ENCODE measurements at regions not wholly inside any gene's neighbourhood (a gene's known extent, or its start where the extent isn't known, plus 50 kb on each side); places are given as distances from the start of the nearest gene placed in this dataset.

DNA sequence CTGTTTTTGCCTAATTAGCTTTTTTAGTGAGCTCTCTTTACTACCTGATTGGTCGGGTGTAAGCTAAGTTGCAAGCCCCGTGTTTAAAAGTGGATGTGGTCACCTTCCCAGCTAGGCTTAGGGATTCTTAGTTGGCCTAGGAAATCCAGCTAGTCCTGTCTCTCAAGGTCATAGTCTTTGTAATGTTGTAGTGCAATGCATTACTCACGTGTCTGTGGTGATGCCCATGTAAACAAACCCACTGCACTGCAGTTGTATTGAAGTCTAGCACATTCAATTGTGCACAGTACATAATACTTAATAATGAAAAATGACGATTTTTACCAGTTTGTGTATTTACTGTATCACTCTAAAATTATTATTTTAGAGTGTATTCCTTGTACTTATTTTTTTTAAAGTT lies 335.5 kb downstream of the NUAK1 start:
- no peak overlapping the region for H3K27ac Mint-ChIP-seq
- H3K27me3 Mint-ChIP-seq: no peaks in the 10 kb centered on the region
- H3K9me3 Mint-ChIP-seq: peaks cover 11% of the 10 kb centered on the region
- no peaks in the 10 kb centered on the region for H3K4me1 Mint-ChIP-seq
- no peaks in the 10 kb centered on the region for H3K36me3 Mint-ChIP-seq
- no peak overlapping the region for H3K4me3 Mint-ChIP-seq

DNA sequence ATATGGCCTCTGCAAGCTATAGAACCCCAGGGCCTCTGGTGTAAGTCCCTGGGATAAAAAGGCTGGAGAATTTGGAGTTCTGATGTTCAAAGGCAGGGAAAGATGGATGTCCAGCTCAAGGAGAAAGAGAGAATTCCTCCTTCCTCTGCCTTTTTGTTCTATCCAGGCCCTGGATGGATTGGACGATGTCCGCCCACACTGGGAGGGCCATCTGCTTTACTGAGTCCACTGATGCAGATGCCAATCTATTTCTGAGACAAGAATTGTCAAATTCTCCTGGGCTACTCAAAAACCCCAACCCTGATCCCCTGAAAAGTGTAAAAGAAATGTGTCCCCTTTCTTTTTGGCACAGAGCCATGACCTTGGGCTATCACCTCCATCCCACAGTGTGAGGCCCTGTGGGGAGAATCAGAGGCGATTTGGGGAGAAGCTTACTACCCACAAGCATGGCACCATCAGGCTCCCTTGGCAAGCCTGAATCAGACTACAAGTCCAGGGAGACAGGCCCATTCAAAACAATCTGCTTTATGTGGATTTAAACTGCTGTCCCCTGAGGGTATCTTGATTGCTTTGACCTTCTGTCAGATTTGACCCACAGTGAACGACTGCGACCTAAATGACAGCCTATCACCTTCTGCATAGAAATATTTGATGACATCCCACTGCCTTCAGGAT lies 334.0 kb downstream of the NUAK1 start:
- Mint-ChIP-seq H3K36me3 (no peaks in the 10 kb centered on the region), H3K27ac (no peak overlapping the region), H3K9me3 (no peaks in the 10 kb centered on the region), H3K27me3 (no peaks in the 10 kb centered on the region), H3K4me3 (no peak overlapping the region), H3K4me1 (no peaks in the 10 kb centered on the region)

DNA sequence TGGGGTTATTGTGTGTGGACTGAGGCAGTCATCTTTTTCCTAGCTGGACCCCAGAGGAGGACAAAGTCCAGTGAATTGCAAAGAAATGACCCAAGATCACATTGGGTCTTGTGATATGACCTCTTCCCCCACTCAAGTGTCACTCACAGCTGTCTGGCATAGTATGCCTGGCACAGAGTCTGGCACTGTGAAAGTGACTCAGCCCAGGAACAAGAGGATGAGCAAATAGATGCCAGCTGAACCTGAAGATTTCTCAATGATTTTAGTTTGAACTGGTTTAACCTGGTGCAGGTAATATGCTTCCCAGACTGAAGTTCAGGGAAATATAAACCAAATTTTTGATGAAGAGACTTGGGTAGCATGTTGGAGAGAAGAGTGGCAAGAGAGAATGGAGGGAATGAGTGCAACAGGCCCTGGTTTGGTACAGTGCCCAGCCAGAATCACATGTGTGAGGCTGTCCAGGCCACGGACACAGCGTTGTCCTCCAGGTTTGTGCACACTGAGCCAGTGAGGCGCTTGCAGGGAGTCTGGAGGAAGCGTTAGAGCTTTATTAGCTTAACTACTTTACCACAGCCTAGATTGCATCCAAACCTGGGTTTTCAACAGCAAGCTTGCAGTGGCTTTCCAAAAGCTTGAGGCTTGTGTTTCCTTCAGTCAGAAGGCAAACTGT lies 332.9 kb downstream of the NUAK1 start:
- no peak overlapping the region for H3K4me3 Mint-ChIP-seq

DNA sequence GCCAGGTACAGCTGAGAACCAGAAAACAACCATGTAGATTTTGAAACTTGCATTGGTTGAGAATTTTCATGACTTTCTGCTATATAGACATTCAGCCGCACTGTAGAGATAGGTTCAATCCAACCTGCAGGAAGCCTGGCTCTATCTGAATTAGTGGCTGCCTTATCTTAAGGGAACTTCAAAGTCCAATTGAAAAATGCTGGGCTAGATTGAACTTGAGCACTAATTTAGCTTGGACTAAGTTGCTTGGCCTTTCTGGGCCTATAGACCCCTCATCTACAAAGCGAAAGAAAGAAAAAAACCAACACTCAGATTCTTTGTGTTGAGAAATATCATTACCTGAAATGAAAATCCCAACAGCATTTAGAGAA lies 332.4 kb downstream of the NUAK1 start:
- Mint-ChIP-seq H3K36me3 (no peaks in the 10 kb centered on the region), H3K4me1 (no peaks in the 10 kb centered on the region), H3K27ac (no peak overlapping the region), H3K27me3 (no peaks in the 10 kb centered on the region), H3K4me3 (no peak overlapping the region), H3K9me3 (peaks cover 5% of the 10 kb centered on the region)

More for the DNA sequence above, 332.9 kb downstream of the NUAK1 start:
- Mint-ChIP-seq H3K4me1 (no peaks in the 10 kb centered on the region), H3K27ac (no peak overlapping the region), H3K9me3 (peaks cover under 1% of the 10 kb centered on the region), H3K36me3 (no peaks in the 10 kb centered on the region), H3K27me3 (no peaks in the 10 kb centered on the region)

GRCh38 chr12:105812366-105812765 lies 326.4 kb downstream of the NUAK1 start:
- no peaks in the 10 kb centered on the region for H3K27me3 Mint-ChIP-seq
- H3K36me3 Mint-ChIP-seq: no peaks in the 10 kb centered on the region
- no peaks in the 10 kb centered on the region for H3K4me1 Mint-ChIP-seq
- H3K9me3 Mint-ChIP-seq: peaks cover 5% of the 10 kb centered on the region
- H3K4me3 Mint-ChIP-seq: no peak overlapping the region
- no peak overlapping the region for H3K27ac Mint-ChIP-seq

DNA sequence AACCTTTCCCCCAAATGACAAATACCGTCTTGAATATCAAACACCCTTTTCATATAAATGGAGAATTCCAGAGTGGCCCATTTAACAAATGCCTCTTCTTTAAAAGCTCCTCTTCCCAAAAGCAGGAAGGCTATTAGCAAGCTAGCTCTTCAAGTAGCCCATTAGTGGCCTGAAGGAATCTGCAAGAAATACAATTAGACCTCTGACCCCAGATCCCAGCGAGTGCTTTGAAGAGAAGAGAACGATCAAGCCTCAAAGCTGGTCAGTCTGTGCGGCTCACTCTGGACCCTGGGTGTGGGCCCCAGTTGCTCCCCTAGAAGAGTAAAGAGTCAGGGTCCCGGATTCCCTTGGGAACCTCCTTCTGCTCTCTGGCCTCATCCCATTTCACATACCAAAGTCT lies 325.6 kb downstream of the NUAK1 start:
- Mint-ChIP-seq H3K9me3 (peaks cover 5% of the 10 kb centered on the region), H3K4me3 (no peak overlapping the region), H3K4me1 (no peaks in the 10 kb centered on the region), H3K36me3 (no peaks in the 10 kb centered on the region), H3K27ac (no peak overlapping the region), H3K27me3 (no peaks in the 10 kb centered on the region)

- H3K9me3 Mint-ChIP-seq: peaks cover 5% of the 10 kb centered on the region
- no peak overlapping the region for H3K27ac Mint-ChIP-seq
- H3K4me3 Mint-ChIP-seq: no peak overlapping the region
- no peaks in the 10 kb centered on the region for H3K27me3 Mint-ChIP-seq
- no peaks in the 10 kb centered on the region for H3K36me3 Mint-ChIP-seq
- H3K4me1 Mint-ChIP-seq: no peaks in the 10 kb centered on the region
These were observed 324.5 kb downstream of the NUAK1 start for GRCh38 chr12:105814283-105814682.

DNA sequence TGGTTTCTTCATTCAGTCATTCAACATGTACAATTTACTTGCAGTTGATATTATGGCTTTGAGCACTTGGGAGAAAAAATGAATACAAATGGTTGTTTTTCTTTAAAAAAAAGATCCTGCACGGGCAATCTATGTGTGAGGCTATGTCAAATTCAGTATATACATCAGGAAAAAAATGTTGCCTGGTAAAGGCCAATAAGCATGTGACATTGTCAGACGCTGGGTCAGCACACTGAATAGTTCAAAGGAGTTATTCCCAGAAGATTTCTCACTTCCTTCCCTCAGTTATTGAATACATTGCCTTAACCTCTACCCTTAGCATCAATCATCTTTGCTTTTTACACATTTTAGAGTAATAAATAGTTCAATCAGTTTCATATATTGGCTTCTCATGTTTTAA lies 319.2 kb downstream of the NUAK1 start:
- Mint-ChIP-seq H3K27me3 (peaks cover 3% of the 10 kb centered on the region), H3K27ac (no peak overlapping the region), H3K4me3 (no peak overlapping the region), H3K4me1 (no peaks in the 10 kb centered on the region), H3K9me3 (no peaks in the 10 kb centered on the region), H3K36me3 (no peaks in the 10 kb centered on the region)

DNA sequence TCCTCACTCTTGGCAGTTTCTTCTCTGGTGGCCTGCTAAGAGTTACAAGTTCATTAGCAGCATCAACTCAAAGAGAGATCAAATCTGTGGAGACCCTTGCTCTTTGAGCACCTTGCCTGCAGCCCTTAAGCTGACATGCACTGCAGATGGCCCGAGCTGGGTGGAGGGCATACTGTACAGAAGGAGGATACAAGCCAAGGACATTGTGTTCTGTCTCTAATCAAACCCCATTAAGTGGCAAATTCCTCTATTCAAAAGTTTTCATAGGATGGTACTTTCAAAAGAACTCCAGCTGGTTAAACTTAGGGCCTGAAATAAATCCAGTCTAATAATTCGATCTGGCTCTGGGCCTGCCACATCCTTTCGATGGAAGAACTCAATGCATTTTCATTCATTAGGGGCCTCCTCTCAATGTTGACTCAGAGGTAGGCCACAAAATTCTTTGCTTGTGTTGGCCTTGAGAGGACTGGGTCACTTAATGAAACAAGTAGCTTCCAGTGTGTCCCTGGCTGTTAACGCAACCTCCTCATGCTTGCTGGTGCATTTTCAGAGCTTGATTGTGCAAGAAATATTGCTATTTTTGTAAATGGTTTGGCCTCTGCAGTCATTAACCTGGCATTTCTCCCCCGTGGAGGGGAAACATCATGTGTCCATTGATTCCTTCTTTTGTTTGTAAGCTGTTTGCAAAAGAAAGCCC lies 318.2 kb downstream of the NUAK1 start:
- Mint-ChIP-seq H3K27me3 (peaks cover 3% of the 10 kb centered on the region), H3K4me1 (no peaks in the 10 kb centered on the region), H3K4me3 (no peak overlapping the region), H3K9me3 (no peaks in the 10 kb centered on the region), H3K27ac (no peak overlapping the region), H3K36me3 (no peaks in the 10 kb centered on the region)

DNA sequence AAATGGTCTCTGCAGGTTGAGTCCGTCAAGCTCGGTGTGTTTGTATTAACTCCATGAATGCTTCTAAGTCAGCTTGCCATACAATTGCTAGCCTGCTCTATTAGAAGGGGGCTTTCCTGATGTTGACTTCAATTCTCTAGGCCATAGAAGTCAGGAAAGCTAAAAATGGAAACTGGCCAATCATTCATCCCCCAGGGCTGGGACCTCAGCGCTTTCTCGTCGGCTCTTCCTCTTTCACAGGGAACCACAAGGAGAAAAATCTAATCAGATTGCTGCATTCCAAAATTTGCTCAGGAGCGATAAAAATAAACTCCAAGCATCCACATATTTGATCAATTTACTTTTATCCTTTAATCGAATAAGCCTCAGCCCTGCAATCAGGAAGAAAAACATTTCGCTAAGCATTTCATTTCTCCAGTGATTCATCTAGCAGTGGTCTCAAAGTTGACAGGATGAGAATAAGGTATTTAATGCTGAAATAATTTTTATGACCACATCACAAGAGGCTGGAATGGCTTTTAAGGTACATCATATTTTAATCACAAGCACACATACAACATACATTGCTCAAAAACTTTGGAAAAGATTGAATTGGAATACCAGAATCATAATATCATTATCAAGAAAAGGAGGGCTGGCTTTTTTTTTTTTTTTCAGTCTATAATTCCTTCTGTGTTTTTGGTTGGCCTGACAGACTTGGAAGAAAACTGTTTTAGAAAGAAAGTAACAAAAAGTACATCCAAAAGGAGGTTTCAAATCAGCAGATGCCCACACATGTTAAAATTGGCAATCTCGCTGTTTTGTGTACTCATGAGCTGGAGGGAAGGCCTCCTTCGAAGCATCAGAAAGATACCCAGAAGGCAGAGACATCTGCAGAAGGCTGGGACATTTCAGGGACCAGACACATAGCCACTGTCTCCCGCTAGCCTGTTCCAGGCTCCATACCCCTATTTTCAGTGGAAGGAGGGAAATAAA lies 316.3 kb downstream of the NUAK1 start:
- Mint-ChIP-seq H3K36me3 (no peaks in the 10 kb centered on the region), H3K27me3 (peaks cover 3% of the 10 kb centered on the region), H3K4me1 (no peaks in the 10 kb centered on the region), H3K9me3 (no peaks in the 10 kb centered on the region), H3K27ac (no peak overlapping the region), H3K4me3 (no peak overlapping the region)

DNA sequence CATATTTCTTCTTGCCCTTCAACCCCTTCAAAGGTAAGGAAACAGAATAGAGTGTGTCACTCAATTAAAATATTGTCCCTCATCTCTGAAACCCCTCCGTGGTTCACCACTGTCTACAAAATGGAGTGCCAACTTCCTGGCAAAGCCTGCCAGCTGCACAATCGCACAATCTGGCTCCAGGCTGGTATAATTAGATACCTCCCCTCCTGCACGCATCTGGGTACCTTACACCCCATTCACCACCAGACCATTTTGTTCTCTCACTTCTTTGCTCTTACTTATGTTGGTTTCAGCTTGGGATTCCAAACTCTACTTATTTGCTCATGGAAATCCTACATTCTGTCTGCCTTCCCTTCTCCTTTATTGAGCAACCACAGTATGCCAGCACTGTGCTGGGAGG lies 314.9 kb downstream of the NUAK1 start:
- Mint-ChIP-seq H3K36me3 (no peaks in the 10 kb centered on the region), H3K4me3 (no peak overlapping the region), H3K9me3 (no peaks in the 10 kb centered on the region), H3K27ac (no peak overlapping the region), H3K4me1 (no peaks in the 10 kb centered on the region), H3K27me3 (peaks cover 3% of the 10 kb centered on the region)

DNA sequence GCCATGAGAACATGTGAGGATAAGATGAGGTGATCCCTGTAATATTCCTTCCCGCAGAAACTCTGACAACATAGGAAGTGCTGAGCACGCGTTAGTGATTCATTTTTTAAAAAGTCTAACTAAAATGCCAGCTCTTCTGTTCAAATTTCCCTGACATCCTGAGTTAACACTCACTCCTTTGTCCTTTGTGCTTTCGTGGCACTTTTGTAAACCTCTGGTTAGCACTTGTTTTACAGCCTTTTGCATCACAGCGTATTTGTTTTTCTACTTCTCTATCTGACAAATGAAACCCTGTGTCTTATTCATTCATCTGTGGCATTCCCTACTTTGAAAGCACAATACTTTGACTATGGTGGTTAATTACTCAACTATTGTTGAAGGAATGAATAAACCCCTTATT lies 313.6 kb downstream of the NUAK1 start:
- Mint-ChIP-seq H3K36me3 (no peaks in the 10 kb centered on the region), H3K27ac (no peak overlapping the region), H3K9me3 (no peaks in the 10 kb centered on the region), H3K4me3 (no peak overlapping the region), H3K27me3 (peaks cover 3% of the 10 kb centered on the region), H3K4me1 (no peaks in the 10 kb centered on the region)

DNA sequence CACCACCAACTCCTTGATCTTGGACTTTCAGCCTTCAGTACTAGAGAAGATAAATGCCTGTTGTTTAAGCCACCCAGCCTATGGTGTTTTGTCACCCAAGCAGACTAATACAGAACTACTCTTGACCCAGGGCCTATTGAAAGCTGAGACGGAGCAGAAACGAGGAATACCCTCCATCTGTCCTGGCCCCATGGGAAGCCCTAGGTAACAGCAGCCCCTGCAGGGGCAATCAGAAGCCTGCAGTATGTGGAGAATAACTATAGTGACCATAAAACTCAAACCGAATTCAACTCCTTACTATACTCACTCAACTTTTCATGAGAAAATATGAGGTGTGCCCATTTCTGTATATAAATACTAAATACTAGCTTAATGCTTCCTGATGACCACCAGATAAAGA lies 307.4 kb downstream of the NUAK1 start:
- Mint-ChIP-seq H3K27ac (no peak overlapping the region), H3K36me3 (no peaks in the 10 kb centered on the region), H3K9me3 (no peaks in the 10 kb centered on the region), H3K4me1 (no peaks in the 10 kb centered on the region), H3K4me3 (no peak overlapping the region), H3K27me3 (no peaks in the 10 kb centered on the region)

- H3K4me3 Mint-ChIP-seq: no peak overlapping the region
- no peaks in the 10 kb centered on the region for H3K27me3 Mint-ChIP-seq
- H3K4me1 Mint-ChIP-seq: no peaks in the 10 kb centered on the region
- H3K27ac Mint-ChIP-seq: no peak overlapping the region
- no peaks in the 10 kb centered on the region for H3K36me3 Mint-ChIP-seq
- no peaks in the 10 kb centered on the region for H3K9me3 Mint-ChIP-seq
These were observed 306.7 kb downstream of the NUAK1 start for GRCh38 chr12:105832021-105832420.

GRCh38 chr12:105832806-105833205 lies 305.9 kb downstream of the NUAK1 start:
- Mint-ChIP-seq H3K36me3 (no peaks in the 10 kb centered on the region), H3K27ac (no peak overlapping the region), H3K4me1 (no peaks in the 10 kb centered on the region), H3K9me3 (no peaks in the 10 kb centered on the region), H3K4me3 (no peak overlapping the region), H3K27me3 (no peaks in the 10 kb centered on the region)
